K562 (cell line): ENCODE measurements at regions not wholly inside any gene's neighbourhood (a gene's known extent, or its start where the extent isn't known, plus 50 kb on each side); places are given as distances from the start of the nearest gene placed in this dataset.

ENCODE experiments used
- ATAC-seq: fragments of 200-7000 bp; cut with Tn5 transposase; 3 replicates; pipeline ENCODE4 v1.9.1; 2020; ENCODE audit warnings: moderate library complexity
- BruUV-seq: library from RNA; stranded (reverse); fragments of 400-500 nt; replicated peaks from 2 replicates; lab custom pipeline; 2021; lab: Mats Ljungman, UMichigan
- CTCF ChIA-PET: fragments of 300-600 bp; formaldehyde crosslinking; extraction: SDS; loops from one replicate; lab custom pipeline; 2021; ENCODE audit warnings: low intra/inter-chr PET ratio; lab: Yijun Ruan, JAX
- POLR2A ChIA-PET: fragments of 300-600, 350-650 bp; sonication (Branson Sonifier 250); formaldehyde crosslinking; extraction: SDS; loops from one replicate; lab custom pipeline; 2021; ENCODE audit warnings: antibody characterized with exemption, inconsistent platforms; lab: Yijun Ruan, JAX
- DNase-seq, 4 experiments: peaks; one replicate each; pipeline versions ENCODE4 v3.0.0 to v3.0.0-alpha.2; 2011 to 2018; ENCODE audit warnings: low spot score in 3 of 4, mixed read lengths in 3 of 4; ENCODE audit errors: extremely low read depth in 1 of 4
- FAIRE-seq: peaks from 2 replicates; lab custom pipeline; 2011; peaks lifted over from hg19 to GRCh38; lab: Jason Lieb, UNC
- H2AFZ ChIP-seq: 2 replicates; pipeline ENCODE4 v1.6.0; 2011; ENCODE audit warnings: low read depth, low read length, control low read depth, inconsistent platforms
- H3K27ac ChIP-seq: fragments of 200-600 bp; 3 replicates; pipeline ENCODE4 v1.8.0; 2011; ENCODE audit warnings: low read depth, mild to moderate bottlenecking, control low read depth, inconsistent platforms, low read length, moderate library complexity, mixed read lengths; ENCODE audit errors: extremely low read depth
- H3K27me3 ChIP-seq, 2 experiments: fragments of 300-600 bp in 1 of 2; 2 replicates in 1 of 2; 3 replicates in 1 of 2; pipeline versions ENCODE4 v1.6.0 to v1.8.0; 2011; ENCODE audit warnings: inconsistent platforms in 2 of 2, low read length in 2 of 2, mild to moderate bottlenecking in 1 of 2, mixed read lengths in 1 of 2, moderate library complexity in 1 of 2; ENCODE audit not compliant: control insufficient read depth in 2 of 2, insufficient read depth in 2 of 2
- H3K36me3 ChIP-seq: fragments of 300-600 bp; 3 replicates; pipeline ENCODE4 v1.8.0; 2011; ENCODE audit warnings: mild to moderate bottlenecking, low read length, inconsistent platforms; ENCODE audit not compliant: control insufficient read depth, insufficient read depth
- H3K4me1 ChIP-seq, 2 experiments: fragments of 200-600 bp in 1 of 2; replicated peaks in 1 of 2; 2 replicates in 1 of 2; 3 replicates in 1 of 2; pipeline versions ENCODE4 v1.5.1 to v1.8.0; 2011; ENCODE audit warnings: inconsistent platforms in 2 of 2, low read length in 2 of 2, mild to moderate bottlenecking in 1 of 2, mixed read lengths in 1 of 2, moderate library complexity in 1 of 2; ENCODE audit not compliant: control insufficient read depth in 2 of 2, insufficient read depth in 2 of 2
- H3K4me2 ChIP-seq: 2 replicates; pipeline ENCODE4 v1.6.1; 2011; ENCODE audit warnings: low read length, control low read depth, inconsistent platforms, mixed read lengths; ENCODE audit not compliant: insufficient read depth
- H3K4me3 ChIP-seq: fragments of 200-600 bp; sonication (generic), shearing (Covaris generic); 2 replicates; pipeline ENCODE4 v1.5.1; 2016; ENCODE audit warnings: control low read depth, inconsistent platforms
- H3K79me2 ChIP-seq: fragments of 200-600 bp; 3 replicates; pipeline ENCODE4 v1.8.0; 2011; ENCODE audit warnings: low read length, inconsistent platforms; ENCODE audit not compliant: control insufficient read depth, insufficient read depth
- H3K9ac ChIP-seq, 2 experiments: 2 replicates each; pipeline versions ENCODE4 v1.6.0 to v1.6.1; 2011; ENCODE audit warnings: low read depth in 2 of 2, low read length in 2 of 2, control low read depth in 1 of 2, inconsistent platforms in 1 of 2, mild to moderate bottlenecking in 1 of 2, mixed read lengths in 1 of 2; ENCODE audit not compliant: insufficient read depth in 1 of 2
- H3K9me1 ChIP-seq: one replicate; pipeline ENCODE4 v1.6.0; 2011; ENCODE audit warnings: inconsistent platforms, mild to moderate bottlenecking, low read length, moderate library complexity; ENCODE audit not compliant: control insufficient read depth, insufficient read depth
- H3K9me3 ChIP-seq: replicated peaks from 2 replicates; pipeline ENCODE4 v1.5.1; 2011; ENCODE audit warnings: low read depth, low read length, inconsistent platforms; ENCODE audit not compliant: control insufficient read depth, insufficient read depth
- H4K20me1 ChIP-seq: replicated peaks from 2 replicates; pipeline ENCODE4 v1.6.1; 2011; ENCODE audit warnings: low read length, inconsistent platforms, mixed read lengths; ENCODE audit not compliant: control insufficient read depth, insufficient read depth
- CBX2 ChIP-seq: fragments of 200-600 bp; sonication (generic); IDR thresholded peaks from one replicate; pipeline ENCODE4 v1.6.1; 2012; ENCODE audit warnings: mild to moderate bottlenecking, low read length, inconsistent platforms; ENCODE audit not compliant: insufficient read depth, poor library complexity, severe bottlenecking
- GATAD2A ChIP-seq: fragments of 450-650 bp; IDR thresholded peaks from 2 replicates; pipeline ENCODE4 v1.6.1; 2017
- HBP1 ChIP-seq: fragments of 450-650 bp; formaldehyde crosslinking; IDR thresholded peaks from 2 replicates; pipeline ENCODE4 v1.4.0; 2022; ENCODE audit warnings: missing genetic modification characterization
- LCOR ChIP-seq: sonication (generic); formaldehyde crosslinking; IDR thresholded peaks from 2 replicates; pipeline ENCODE4 v1.8.0; 2022; ENCODE audit warnings: mild to moderate bottlenecking, missing genetic modification reagents
- MNT ChIP-seq, 2 experiments: fragments of 450-650 bp; conservative IDR thresholded peaks; 2 replicates each; pipeline ENCODE4 v1.6.1; 2017; ENCODE audit warnings: mild to moderate bottlenecking in 2 of 2, moderate library complexity in 2 of 2
- NCOA1 ChIP-seq: fragments of 450-650 bp; IDR thresholded peaks from 2 replicates; pipeline ENCODE4 v1.6.1; 2016; ENCODE audit warnings: low read depth
- STAT5B ChIP-seq: fragments of 250-450 bp; sonication (Bioruptor Pico); IDR thresholded peaks from 2 replicates; pipeline ENCODE4 v1.8.0; 2021; ENCODE audit warnings: mild to moderate bottlenecking, inconsistent platforms
- TRIM25 ChIP-seq: fragments of 450-650 bp; IDR thresholded peaks from 2 replicates; pipeline ENCODE4 v1.7.0; 2016; ENCODE audit warnings: borderline replicate concordance
- ZFP1 ChIP-seq: fragments of 450-650 bp; formaldehyde crosslinking; IDR thresholded peaks from 2 replicates; pipeline ENCODE4 v1.4.0; 2020; ENCODE audit warnings: mild to moderate bottlenecking, mixed read lengths
- ZNF507 ChIP-seq: conservative IDR thresholded peaks from 2 replicates; pipeline ENCODE4 v1.6.1; 2017; ENCODE audit warnings: missing genetic modification characterization, missing compliant biosample characterization
- ZNF717 ChIP-seq: fragments of 250-450 bp; sonication (Bioruptor Pico); IDR thresholded peaks from 2 replicates; pipeline ENCODE4 v1.5.0; 2021
- WGBS: fragments of 100-300 bp; shearing (Covaris generic); methylation state at CpG from one replicate; pipeline ENCODE4 v1.1.6; 2016; ENCODE audit warnings: low coverage, mixed read lengths; ENCODE audit not compliant: insufficient coverage; ENCODE audit errors: missing lambda C conversion rate; 5-methylcytosine and 5-hydroxymethylcytosine counted together
- in situ Hi-C: fragments of 300-500 bp; cut with MboI; formaldehyde crosslinking; loops from 4 replicates; pipeline ENCODE4 v1.15.0; 2018; ENCODE audit warnings: inconsistent platforms, mixed read lengths
- intact Hi-C: fragments of 100-400 bp; cut with micrococcal nuclease; formaldehyde crosslinking; loops from 2 replicates; pipeline ENCODE4 v1.14.2; 2022

GRCh38 chr5:57804505-57804904, 321.9 kb upstream of the ACTBL2 start (continued):
- no peak for TF ChIP-seq TRIM25

- ATAC-seq (no peak), FAIRE-seq (no peak), DNase-seq (no peak)
- TF ChIP-seq ZNF507 (tag): no peak
- ChIA-PET CTCF (no interaction called here), POLR2A (interaction anchor here (0.7 kb wide), 1 partner anchor 25 kb away, joined by 3 read pairs; no protein-coding TSS in a partner anchor)
- H2AFZ ChIP-seq: no peak overlapping the region
- H3K9me1 ChIP-seq: no peaks in the 10 kb centered on the region
- no peak overlapping the region for H3K4me2 ChIP-seq
- no peak overlapping the region for H3K4me3 ChIP-seq
- no peak overlapping the region for H3K9ac ChIP-seq
- intact Hi-C loops: no loop called here
- no peak overlapping the region for H3K27ac ChIP-seq
- H3K79me2 ChIP-seq: no peaks in the 10 kb centered on the region
- H3K9me3 ChIP-seq: no peaks in the 10 kb centered on the region
- H3K36me3 ChIP-seq: no peaks in the 10 kb centered on the region
- H4K20me1 ChIP-seq: no peaks in the 10 kb centered on the region
- BruUV-seq: no TSS peak
- in situ Hi-C loops: no loop called here
- 0% methylated on average over 2 of the region's 2 CpGs for WGBS
- no peaks in the 10 kb centered on the region for H3K4me1 ChIP-seq
- H3K27me3 ChIP-seq: no peaks in the 10 kb centered on the region
These were observed 321.4 kb upstream of the ACTBL2 start for GRCh38 chr5:57804007-57804444.

- POLR2A ChIA-PET: no interaction called here
- Histone ChIP-seq H3K36me3 (no peaks in the 10 kb centered on the region), H3K4me2 (no peak overlapping the region), H3K9me3 (no peaks in the 10 kb centered on the region), H3K4me3 (no peak overlapping the region), H3K4me1 (no peaks in the 10 kb centered on the region), H3K79me2 (no peaks in the 10 kb centered on the region), H4K20me1 (no peaks in the 10 kb centered on the region), H3K9ac (no peak overlapping the region), H3K9me1 (no peaks in the 10 kb centered on the region), H2AFZ (no peak overlapping the region), H3K27ac (no peak overlapping the region), H3K27me3 (no peaks in the 10 kb centered on the region)
- ATAC-seq: no peak
- BruUV-seq: no TSS peak
- in situ Hi-C loops: no loop called here
- no peak for DNase-seq
- CTCF ChIA-PET: no interaction called here
- 0% methylated on average over 3 of the region's 3 CpGs for WGBS
- FAIRE-seq: no peak
- intact Hi-C loops: no loop called here
- TF ChIP-seq MNT (conservative IDR thresholded peaks at IDR 0.05): no peak
- TF ChIP-seq CBX2: no peak
- TF ChIP-seq NCOA1: no peak
- TF ChIP-seq STAT5B (CRISPR knock-in tag): no peak
- no peak for TF ChIP-seq ZNF717 (CRISPR knock-in tag)
- TF ChIP-seq GATAD2A: no peak
- TF ChIP-seq LCOR: no peak
- TF ChIP-seq ZFP1 (CRISPR knock-in tag): no peak
- TF ChIP-seq HBP1 (CRISPR knock-in tag): no peak
These were observed 319.5 kb upstream of the ACTBL2 start for GRCh38 chr5:57802131-57802530.
